Fibroblast of skin of abdomen (primary cell): ENCODE measurements at regions not wholly inside any gene's neighbourhood (a gene's known extent, or its start where the extent isn't known, plus 50 kb on each side); places are given as distances from the start of the nearest gene placed in this dataset.
A peak's percentile ranks its signal among the peaks of the same experiment; 100 is the strongest.

Experiments
- DNase-seq: peaks from one replicate; pipeline ENCODE4 v3.0.0-alpha.2; 2013

DNA sequence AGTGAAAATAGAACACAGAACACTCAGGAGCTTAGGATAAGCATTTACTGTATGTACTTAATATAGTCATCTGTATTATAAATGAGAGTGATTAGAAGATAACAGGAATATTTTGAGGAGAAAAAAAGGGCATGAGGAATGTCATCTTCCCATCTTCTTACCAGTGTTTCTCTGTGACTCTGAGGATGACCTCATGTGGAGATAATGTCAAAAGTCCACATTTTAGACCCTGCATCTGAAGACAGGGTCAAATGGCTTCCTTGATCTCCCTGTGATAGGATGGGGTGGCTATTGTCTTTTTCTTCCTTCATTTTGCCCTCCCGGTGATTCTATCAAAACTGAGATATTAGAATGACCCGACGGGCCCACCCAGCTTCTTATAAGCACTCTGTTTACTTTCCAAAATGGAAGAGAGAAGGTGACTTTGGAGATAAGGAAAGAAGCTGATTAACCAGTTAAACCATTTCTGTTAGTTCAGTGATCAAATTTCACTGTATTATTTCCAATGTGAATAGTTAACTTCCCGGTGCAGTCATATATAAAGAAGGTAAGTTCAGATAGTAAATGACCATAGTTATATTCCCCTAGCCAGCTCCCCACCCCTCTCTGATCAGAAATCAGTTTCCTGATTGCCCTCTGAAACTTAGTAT, 115.7 kb upstream of the SALL4 start:
- DNase-seq: no peak

DNA sequence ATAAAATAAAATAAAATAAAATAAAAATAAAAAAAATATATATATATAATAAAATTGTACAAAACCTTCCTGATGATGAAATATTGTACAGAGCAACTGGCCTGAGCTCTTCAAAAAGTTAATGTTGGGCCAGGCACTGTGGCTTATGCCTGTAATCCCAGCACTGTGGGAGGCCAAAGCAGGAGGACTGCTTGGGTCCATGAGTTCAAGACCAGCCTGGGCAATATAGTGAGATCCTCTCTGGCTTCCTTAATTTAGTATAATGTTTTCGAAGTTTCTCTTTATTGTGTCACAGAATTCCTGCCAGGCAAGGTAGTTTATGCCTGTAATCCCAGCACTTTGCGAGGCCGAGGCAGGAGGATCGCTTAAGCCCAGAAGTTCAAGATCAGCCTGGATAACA, 113.9 kb upstream of the SALL4 start:
- no peak for DNase-seq

DNA sequence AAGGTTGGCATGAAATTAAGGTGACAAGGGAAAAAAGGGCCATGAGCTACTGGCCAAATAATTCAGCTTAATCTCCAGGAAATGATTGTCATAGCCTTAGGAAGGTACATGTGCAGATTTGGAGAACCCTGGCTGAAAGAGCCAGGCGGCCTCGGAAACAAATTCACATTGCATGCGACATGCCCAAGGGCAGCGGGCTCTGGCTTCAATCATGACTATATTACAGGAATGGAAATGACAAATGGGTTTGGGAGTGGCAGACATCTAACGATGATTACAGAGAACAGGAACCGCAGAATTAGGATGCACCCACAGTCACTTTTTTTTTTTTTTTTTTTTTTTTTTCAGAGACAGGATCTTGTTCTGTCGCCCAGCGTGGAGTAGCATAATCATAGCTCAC, 112.4 kb upstream of the SALL4 start:
- DNase-seq: no peak

DNA sequence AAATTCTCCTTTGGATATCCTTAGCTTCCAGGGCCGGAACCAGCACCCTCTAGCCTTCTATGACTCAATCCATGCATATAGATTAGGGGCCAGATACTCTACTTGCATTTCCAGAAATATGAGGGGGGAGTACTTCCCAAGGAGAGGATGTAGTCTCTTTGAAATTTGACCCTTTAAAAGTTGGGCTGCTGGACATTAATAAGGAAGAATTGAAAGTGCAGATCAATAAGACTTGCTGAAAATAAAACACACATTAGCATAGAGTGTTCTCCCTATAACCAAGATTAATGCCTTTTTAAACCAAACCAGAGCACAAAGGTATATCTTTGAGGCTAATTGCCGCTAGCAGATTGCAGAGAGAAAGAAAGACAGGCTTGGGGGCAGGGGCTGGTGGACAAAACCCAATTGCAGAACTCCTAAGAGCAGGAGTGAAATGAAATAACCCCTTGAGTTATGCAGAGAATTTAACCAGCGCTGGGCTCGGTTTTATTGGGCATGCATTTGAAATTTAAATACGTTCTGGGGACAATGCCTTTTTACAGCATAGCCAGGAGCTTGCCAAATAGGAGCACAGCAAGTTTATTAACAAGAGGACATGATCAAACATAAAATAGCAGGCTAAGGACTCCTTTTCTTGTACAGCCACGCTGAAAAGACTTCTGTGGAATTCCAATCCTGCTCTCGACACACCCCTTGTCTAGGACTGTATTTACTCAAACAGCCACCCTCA, 108.2 kb upstream of the SALL4 start:
- DNase-seq: peak; percentile 71

- DNase-seq: no peak
These were observed 104.4 kb upstream of the SALL4 start for GRCh38 chr20:51906679-51907078.

DNA sequence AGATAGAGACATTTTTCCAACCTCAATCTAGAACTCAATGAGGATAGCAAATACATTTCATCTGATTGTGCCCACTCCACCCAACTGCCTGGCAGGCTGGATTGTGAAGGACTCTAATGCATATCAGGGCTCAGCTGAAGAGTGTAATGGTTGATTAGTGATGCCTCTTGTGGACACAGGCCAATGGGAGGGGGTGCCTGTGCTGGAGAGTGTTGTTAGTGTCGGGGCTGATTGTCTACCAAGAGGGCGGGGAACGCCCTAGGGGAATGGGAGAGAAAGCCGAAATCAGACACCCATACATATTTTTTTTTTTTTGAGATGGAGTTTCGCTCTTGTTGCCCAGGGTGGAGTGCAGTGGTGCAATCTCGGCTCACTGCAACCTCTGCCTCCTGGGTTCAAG, 103.7 kb upstream of the SALL4 start:
- no peak for DNase-seq

GRCh38 chr20:51902933-51903332, 100.6 kb upstream of the SALL4 start:
- no peak for DNase-seq

DNA sequence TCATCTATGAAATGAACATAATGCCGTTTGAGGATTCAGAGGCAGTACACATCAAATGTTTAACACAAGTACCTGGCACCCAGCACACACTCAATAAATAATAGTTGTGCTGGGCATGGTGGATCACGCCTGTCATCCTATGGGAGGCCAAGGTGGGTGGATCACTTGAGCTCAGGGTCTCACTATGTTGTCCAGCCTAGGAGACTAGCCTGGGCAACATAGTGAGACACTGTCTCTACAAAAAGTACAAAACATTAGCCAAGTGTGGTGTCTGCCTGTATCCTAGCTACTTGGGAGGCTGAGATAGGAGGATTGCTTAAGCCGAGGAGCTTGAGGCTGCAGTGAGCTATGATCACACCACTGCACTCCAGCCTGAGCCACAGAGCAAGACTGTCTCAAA, 98.1 kb upstream of the SALL4 start:
- DNase-seq: no peak

DNA sequence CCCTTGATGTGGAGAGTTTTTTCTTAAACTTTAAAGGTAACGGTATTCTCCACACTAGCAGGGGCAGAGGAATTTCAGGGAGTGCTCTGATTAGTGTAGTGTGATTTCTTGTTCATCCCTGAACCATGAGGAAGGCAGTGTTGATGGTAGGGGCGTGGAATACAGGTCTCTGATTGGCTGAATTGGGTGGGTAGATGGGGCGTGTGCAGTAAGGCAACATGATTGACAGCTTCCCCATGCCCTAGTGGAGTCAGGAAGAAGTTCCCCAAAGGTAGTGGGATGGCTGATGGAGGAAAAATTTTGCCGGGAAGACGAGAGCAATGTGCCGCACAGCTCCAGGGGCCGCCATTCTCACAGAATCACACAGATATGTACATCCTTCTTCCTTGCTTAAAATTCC, 97.4 kb upstream of the SALL4 start:
- no peak for DNase-seq

DNA sequence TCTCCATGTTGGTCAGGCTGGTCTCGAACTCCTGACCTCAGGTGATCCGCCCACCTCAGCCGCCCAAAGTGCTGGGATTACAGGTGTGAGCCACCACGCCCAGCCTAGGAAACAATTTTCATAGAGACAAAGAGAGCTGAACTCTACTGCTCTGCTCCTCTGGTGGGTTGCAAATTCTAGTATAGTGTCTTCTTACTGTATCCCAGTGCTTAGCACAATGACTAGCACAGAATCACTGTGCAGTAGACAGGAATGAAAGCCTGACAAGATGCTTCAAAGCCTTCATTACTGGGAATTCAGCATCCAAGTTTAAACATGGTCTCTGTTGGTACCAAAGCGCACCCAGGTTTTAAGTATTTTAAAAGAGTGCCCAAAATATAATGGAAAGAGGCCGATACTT, 96.5 kb upstream of the SALL4 start:
- no peak for DNase-seq

- DNase-seq: no peak
These were observed 92.3 kb upstream of the SALL4 start for GRCh38 chr20:51894619-51895018.

DNA sequence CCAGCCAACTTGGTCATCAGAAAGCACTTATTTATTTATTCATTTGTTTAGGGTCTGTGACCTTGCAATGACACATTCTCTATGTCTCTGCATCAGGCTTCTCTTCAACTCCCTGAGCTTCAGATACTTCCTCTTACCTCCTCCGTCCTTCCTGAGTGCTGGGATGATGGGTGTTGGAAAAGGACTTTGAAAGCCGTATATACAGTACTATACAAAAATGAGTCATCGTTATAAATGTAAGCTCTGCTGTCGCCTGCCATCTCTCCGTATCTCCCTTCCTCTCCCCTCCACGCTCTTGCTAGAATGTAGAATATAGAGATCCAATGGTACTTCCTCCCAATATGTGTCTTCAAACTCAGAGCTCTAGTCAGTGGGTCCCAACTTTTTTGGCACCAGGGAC, 91.9 kb upstream of the SALL4 start:
- no peak for DNase-seq

- DNase-seq: no peak
These were observed 91.4 kb upstream of the SALL4 start for GRCh38 chr20:51893723-51894122.

DNA sequence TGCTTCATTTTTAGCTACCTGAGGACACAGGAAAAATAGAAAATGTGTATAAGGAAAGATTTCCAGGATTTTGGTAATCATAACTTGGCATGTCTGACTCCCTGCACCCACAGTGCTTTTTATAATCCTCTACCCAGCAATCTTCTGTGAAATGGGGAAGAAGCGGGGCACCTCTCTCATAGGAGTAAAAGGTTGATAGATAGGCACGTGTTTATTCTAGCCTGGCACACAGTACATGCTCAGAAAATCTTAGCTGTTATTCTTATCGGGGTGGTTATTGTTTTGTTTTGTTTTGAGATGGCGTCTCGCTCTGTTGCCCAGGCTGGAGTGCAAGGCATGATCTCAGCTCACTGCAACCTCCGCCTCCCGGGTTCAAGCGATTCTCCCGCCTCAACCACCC, 87.7 kb upstream of the SALL4 start:
- DNase-seq: no peak

DNA sequence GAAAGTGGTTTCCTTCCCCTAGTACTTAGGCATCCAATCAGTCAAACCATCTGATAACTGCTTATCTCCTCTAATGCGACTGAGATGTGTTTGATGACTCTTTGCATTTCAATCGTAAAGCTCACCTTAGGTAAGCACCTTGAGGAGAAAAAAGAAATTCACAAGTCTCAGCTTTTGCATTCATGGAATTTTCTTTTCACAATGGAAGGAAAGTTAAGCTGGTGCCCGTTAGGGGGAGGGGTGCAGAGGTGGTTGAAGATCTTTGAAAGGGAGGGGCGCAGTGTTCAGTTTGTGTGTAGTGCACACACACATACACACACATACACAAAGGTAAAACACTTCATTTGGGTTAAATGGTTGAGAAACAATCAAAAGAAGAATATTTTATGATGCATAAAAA, 87.1 kb upstream of the SALL4 start:
- DNase-seq: no peak

GRCh38 chr20:51888291-51888690, 86.0 kb upstream of the SALL4 start:
- no peak for DNase-seq

DNA sequence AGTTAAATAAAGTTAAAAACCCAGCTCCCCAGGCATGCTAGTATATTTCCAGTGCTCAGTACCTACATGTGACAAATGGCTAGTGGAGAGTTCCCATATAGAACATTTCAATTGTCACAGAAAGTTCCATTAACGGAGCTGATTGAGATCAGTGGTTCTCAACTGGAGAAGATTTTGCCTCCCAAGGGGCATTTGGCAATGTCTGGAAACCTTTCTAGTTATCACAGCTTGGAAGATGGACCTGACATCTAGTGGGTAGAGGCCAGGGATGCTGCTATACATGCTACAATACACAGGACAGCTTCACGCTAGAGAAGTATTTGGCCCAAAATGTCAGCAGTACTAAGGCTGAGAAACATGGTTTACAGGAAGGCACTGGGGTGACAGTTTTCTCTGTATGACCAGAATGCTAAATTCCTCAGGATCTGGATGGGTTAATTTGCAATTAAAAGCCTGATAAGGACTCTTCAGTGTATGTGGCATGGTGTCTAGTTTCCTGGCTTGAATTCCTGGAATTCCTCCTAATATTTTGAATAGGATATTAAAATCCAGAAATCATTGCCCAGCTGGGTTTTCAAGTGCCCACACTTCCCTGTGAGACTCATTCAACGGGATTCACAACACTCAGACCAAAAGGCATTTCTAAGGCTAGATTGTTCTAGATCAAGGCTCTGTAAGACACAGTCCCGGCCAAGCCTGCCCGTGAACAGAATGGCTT, 84.7 kb upstream of the SALL4 start:
- no peak for DNase-seq

- DNase-seq: no peak
These were observed 84.0 kb upstream of the SALL4 start for GRCh38 chr20:51886341-51886740.

- peak; percentile 78 for DNase-seq
These were observed 82.2 kb upstream of the SALL4 start for GRCh38 chr20:51884561-51884960.

DNA sequence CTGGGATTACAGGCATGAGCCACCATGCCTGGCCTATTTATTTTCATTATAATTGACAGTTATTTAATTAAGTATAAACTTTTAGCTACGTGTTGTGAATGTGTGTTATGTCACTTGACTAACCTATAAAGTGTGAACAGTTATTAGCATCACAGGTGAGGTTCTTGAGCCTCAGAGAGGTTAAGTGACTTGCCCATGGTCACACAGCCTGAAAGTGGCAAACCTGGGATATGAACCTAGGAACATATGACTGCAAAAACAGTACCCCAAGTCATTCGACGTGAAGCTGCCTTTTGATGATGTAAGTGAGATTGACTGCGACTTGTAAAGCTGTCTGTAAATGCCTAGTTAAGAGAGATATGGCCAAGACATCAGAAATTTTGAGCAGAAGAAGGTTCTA, 77.9 kb upstream of the SALL4 start:
- DNase-seq: no peak

DNA sequence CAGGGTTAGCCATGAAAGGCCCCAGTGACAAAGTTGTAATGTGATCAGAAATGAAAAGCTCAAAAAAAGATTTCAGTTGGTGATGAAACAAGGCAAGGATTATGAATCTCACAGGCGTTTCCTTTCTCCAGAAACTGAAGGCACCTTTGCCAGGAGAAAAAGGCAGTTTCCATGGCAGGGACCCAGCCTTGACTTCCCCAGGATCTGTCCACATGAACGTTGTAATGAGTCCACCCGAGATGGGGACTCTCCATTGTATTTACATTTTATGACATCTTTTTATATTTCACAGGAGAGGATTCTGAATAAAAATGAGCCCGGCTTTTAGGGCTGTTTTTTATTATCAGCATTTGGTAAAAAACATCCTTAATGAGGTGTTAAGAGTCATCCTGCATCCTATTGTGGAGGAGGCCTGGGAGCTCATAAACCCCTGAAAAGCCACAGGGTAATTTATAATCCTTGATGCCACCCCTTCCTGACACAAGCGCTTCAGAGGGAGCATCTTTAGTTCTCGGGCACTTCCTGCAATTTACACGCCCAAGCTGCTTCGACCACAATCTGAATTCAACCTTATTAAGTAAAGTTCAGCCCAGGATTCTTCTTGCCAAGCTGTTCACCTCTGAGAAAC, 74.1 kb upstream of the SALL4 start:
- peak; percentile 54 for DNase-seq

- DNase-seq: no peak
These were observed 71.3 kb upstream of the SALL4 start for GRCh38 chr20:51873652-51874051.

- DNase-seq: no peak
These were observed 69.6 kb upstream of the SALL4 start for GRCh38 chr20:51871943-51872342.

DNA sequence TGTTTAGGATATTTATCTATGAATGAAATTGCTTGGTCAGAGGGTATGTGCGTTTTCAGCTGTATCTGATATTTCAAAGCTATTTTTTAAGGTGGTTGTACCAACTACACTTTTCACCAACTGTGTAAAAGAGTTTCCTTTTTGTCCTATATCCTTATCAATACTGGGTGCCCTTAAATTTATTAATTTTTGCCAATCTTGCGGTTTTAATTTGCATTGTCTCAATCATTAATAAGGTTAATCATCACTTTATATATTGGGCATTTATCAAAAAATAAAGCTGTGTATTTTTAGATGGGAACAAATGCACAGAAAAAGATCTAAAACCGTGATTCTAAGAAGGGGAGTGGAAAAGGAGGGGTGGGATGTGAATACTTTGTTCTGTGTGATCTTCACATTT, 66.7 kb upstream of the SALL4 start:
- no peak for DNase-seq
